H1 (cell line): ENCODE measurements at regions not wholly inside any gene's neighbourhood (a gene's known extent, or its start where the extent isn't known, plus 50 kb on each side); places are given as distances from the start of the nearest gene placed in this dataset.

Source experiments
- CTCF ChIA-PET: fragments of 300-600 bp; sonication (Branson Sonifier 250); formaldehyde crosslinking; loops from one replicate; lab custom pipeline; 2021; ENCODE audit not compliant: partially characterized antibody; lab: Charles Lee
- POLR2A ChIA-PET: fragments of 300-600 bp; sonication (Branson Sonifier 250); formaldehyde crosslinking; loops from one replicate; lab custom pipeline; 2021; ENCODE audit warnings: inconsistent platforms; ENCODE audit not compliant: partially characterized antibody; lab: Charles Lee
- DNase-seq, 2 experiments: peaks; one replicate each; pipeline versions ENCODE4 v3.0.0 to v3.0.0-alpha.2; 2010 to 2022; ENCODE audit warnings: low spot score in 2 of 2, low read depth in 1 of 2, mixed read lengths in 1 of 2
- FAIRE-seq: peaks from 2 replicates; lab custom pipeline; 2011; peaks lifted over from hg19 to GRCh38; lab: Jason Lieb, UNC
- H2AFZ ChIP-seq: 2 replicates; pipeline ENCODE4 v1.8.1; 2012; ENCODE audit warnings: low read length, inconsistent platforms
- H2AK5ac ChIP-seq: 2 replicates; pipeline ENCODE4 v1.6.1; 2013; ENCODE audit warnings: low read depth, low read length
- H2BK120ac ChIP-seq: replicated peaks from 2 replicates; pipeline ENCODE3; 2013; ENCODE audit warnings: low read depth, low read length, inconsistent platforms
- H2BK12ac ChIP-seq: 2 replicates; pipeline ENCODE4 v1.6.1; 2013; ENCODE audit warnings: low read depth, low read length
- H2BK15ac ChIP-seq: 2 replicates; pipeline ENCODE4 v1.6.1; 2013; ENCODE audit warnings: low read length
- H2BK20ac ChIP-seq: 2 replicates; pipeline ENCODE4 v1.6.1; 2013; ENCODE audit warnings: low read length
- H2BK5ac ChIP-seq: 2 replicates; pipeline ENCODE4 v1.6.1; 2013; ENCODE audit warnings: low read depth, low read length
- H3K14ac ChIP-seq: 2 replicates; pipeline ENCODE4 v1.6.1; 2013; ENCODE audit warnings: inconsistent platforms; ENCODE audit not compliant: insufficient read length
- H3K18ac ChIP-seq: 2 replicates; pipeline ENCODE4 v1.6.1; 2013; ENCODE audit warnings: low read length; ENCODE audit errors: extremely low read depth
- H3K23ac ChIP-seq: 2 replicates; pipeline ENCODE4 v1.6.1; 2013; ENCODE audit warnings: inconsistent platforms; ENCODE audit not compliant: insufficient read length
- H3K23me2 ChIP-seq: 2 replicates; pipeline ENCODE4 v1.6.1; 2013; ENCODE audit warnings: low read depth, low read length
- H3K27ac ChIP-seq: 2 replicates; pipeline ENCODE4 v1.6.1; 2011; ENCODE audit warnings: low read depth, low read length, inconsistent platforms
- H3K27me3 ChIP-seq, 4 experiments: replicated peaks in 1 of 4; 1 replicate in 1 of 4; 2 replicates in 3 of 4; pipeline versions ENCODE4 v1.6.1 to v1.8.1; 2011 to 2013; ENCODE audit warnings: low read length in 3 of 4, mild to moderate bottlenecking in 3 of 4, inconsistent platforms in 2 of 4, mixed read lengths in 2 of 4, moderate library complexity in 1 of 4; ENCODE audit not compliant: control insufficient read depth in 3 of 4, insufficient read depth in 3 of 4; ENCODE audit errors: extremely low read depth in 1 of 4
- H3K36me3 ChIP-seq, 4 experiments: 2 replicates each; pipeline versions ENCODE4 v1.6.1 to v1.8.1; 2011 to 2013; ENCODE audit warnings: mild to moderate bottlenecking in 4 of 4, low read length in 3 of 4, moderate library complexity in 2 of 4, control low read depth in 1 of 4, inconsistent platforms in 1 of 4; ENCODE audit not compliant: insufficient read depth in 4 of 4, control insufficient read depth in 2 of 4
- H3K4ac ChIP-seq: replicated peaks from 2 replicates; pipeline ENCODE3; 2013; ENCODE audit warnings: low read length, low read depth, mixed read lengths, inconsistent platforms; ENCODE audit not compliant: insufficient read length
- H3K4me1 ChIP-seq, 4 experiments: replicated peaks in 1 of 4; 1 replicate in 1 of 4; 2 replicates in 3 of 4; pipeline versions ENCODE4 v1.6.1 to v1.8.1; 2011 to 2013; ENCODE audit warnings: low read length in 3 of 4, inconsistent platforms in 2 of 4, mixed read lengths in 1 of 4; ENCODE audit not compliant: insufficient read depth in 4 of 4, control insufficient read depth in 3 of 4
- H3K4me2 ChIP-seq, 2 experiments: 2 replicates each; pipeline versions ENCODE4 v1.6.1 to v1.8.1; 2011 to 2013; ENCODE audit warnings: low read depth in 2 of 2, low read length in 2 of 2, control low read depth in 1 of 2, inconsistent platforms in 1 of 2, mild to moderate bottlenecking in 1 of 2; ENCODE audit not compliant: insufficient read depth in 1 of 2
- H3K4me3 ChIP-seq, 4 experiments: fragments of 200-600, 300-600 bp in 1 of 4; sonication (generic), shearing (Covaris generic), sonication (Bioruptor Twin) in 1 of 4; 2 replicates each; pipeline versions ENCODE4 v1.5.1 to v1.8.1; 2011 to 2016; ENCODE audit warnings: low read length in 4 of 4, low read depth in 3 of 4, control low read depth in 2 of 4, inconsistent platforms in 2 of 4, mild to moderate bottlenecking in 2 of 4, mixed read lengths in 1 of 4, moderate library complexity in 1 of 4; ENCODE audit not compliant: insufficient read depth in 2 of 4; ENCODE audit errors: extremely low read depth in 1 of 4
- H3K56ac ChIP-seq: replicated peaks from 2 replicates; pipeline ENCODE3; 2013; ENCODE audit warnings: low read depth, mild to moderate bottlenecking, mixed read lengths, low read length, inconsistent platforms; ENCODE audit not compliant: insufficient read length
- H3K79me1 ChIP-seq: 2 replicates; pipeline ENCODE4 v1.6.1; 2013; ENCODE audit warnings: low read depth, low read length, control low read depth
- H3K79me2 ChIP-seq, 2 experiments: 2 replicates each; pipeline versions ENCODE4 v1.6.1 to v1.8.1; 2012 to 2013; ENCODE audit warnings: low read length in 2 of 2, mild to moderate bottlenecking in 2 of 2, inconsistent platforms in 1 of 2; ENCODE audit not compliant: insufficient read depth in 2 of 2, control insufficient read depth in 1 of 2
- H3K9ac ChIP-seq, 4 experiments: replicated peaks in 1 of 4; 1 replicate in 1 of 4; 2 replicates in 3 of 4; pipeline versions ENCODE4 v1.6.1 to v1.8.1; 2011 to 2013; ENCODE audit warnings: low read depth in 3 of 4, low read length in 3 of 4, control low read depth in 2 of 4, mild to moderate bottlenecking in 2 of 4, moderate library complexity in 2 of 4, inconsistent platforms in 1 of 4; ENCODE audit errors: extremely low read depth in 1 of 4
- H3K9me3 ChIP-seq, 2 experiments: 2 replicates each; pipeline versions ENCODE4 v1.6.1 to v1.8.1; 2012 to 2013; ENCODE audit warnings: mild to moderate bottlenecking in 2 of 2, moderate library complexity in 2 of 2, control low read depth in 1 of 2, inconsistent platforms in 1 of 2, low read depth in 1 of 2, low read length in 1 of 2, mixed read lengths in 1 of 2; ENCODE audit not compliant: insufficient read depth in 2 of 2
- H4K20me1 ChIP-seq, 2 experiments: replicated peaks in 1 of 2; 2 replicates each; pipeline versions ENCODE3 to v1.8.1; 2011 to 2013; ENCODE audit warnings: inconsistent platforms in 2 of 2, low read length in 2 of 2, mild to moderate bottlenecking in 1 of 2; ENCODE audit not compliant: insufficient read depth in 2 of 2, control insufficient read depth in 1 of 2
- H4K5ac ChIP-seq: 2 replicates; pipeline ENCODE4 v1.6.1; 2013; ENCODE audit warnings: low read length, low read depth, mixed read lengths, inconsistent platforms; ENCODE audit not compliant: insufficient read length
- H4K8ac ChIP-seq: 2 replicates; pipeline ENCODE4 v1.8.0; 2013; ENCODE audit warnings: mild to moderate bottlenecking, moderate library complexity, low read length, inconsistent platforms; ENCODE audit not compliant: insufficient read depth; ENCODE audit errors: extremely low read depth
- H4K91ac ChIP-seq: replicated peaks from 2 replicates; pipeline ENCODE3; 2013; ENCODE audit warnings: low read length, mixed read lengths, inconsistent platforms; ENCODE audit not compliant: insufficient read length
- RBBP5 ChIP-seq: IDR thresholded peaks from 2 replicates; pipeline ENCODE4 v1.7.1; 2012; ENCODE audit warnings: low read depth, mild to moderate bottlenecking, inconsistent platforms, low read length, moderate library complexity, borderline replicate concordance
- RXRA ChIP-seq: IDR thresholded peaks from 2 replicates; pipeline ENCODE4 v1.6.1; 2011; ENCODE audit warnings: low read depth, mild to moderate bottlenecking, low read length, moderate library complexity; ENCODE audit not compliant: insufficient read depth
- SIN3A ChIP-seq, 2 experiments: IDR thresholded peaks in 1 of 2; conservative IDR thresholded peaks in 1 of 2; 2 replicates each; pipeline ENCODE4 v1.6.1; 2011 to 2012; ENCODE audit warnings: low read length in 2 of 2, improper control_type of control experiment in 1 of 2, low read depth in 1 of 2, mild to moderate bottlenecking in 1 of 2
- USF2 ChIP-seq: IDR thresholded peaks from 2 replicates; pipeline ENCODE4 v1.6.1; 2011; ENCODE audit warnings: low read length, improper control_type of control experiment
- WGBS, 2 experiments: shearing (Covaris generic) in 1 of 2; methylation state at CpG; one replicate each; pipeline versions ENCODE4 v1.1.6 to v1.1.7; 2013 to 2015; ENCODE audit warnings: low lambda C conversion rate in 2 of 2, mixed read lengths in 2 of 2, inconsistent platforms in 1 of 2, low coverage in 1 of 2, missing lambda C conversion rate in 1 of 2; ENCODE audit not compliant: insufficient replicate concordance in 2 of 2, insufficient coverage in 1 of 2, insufficient read length in 1 of 2; ENCODE audit errors: extremely low coverage in 1 of 2, missing lambda C conversion rate in 1 of 2; 5-methylcytosine and 5-hydroxymethylcytosine counted together

- Histone ChIP-seq H4K91ac (no peak overlapping the region), H3K27me3 (no peaks in the 10 kb centered on the region), H4K8ac (no peak overlapping the region), H2BK120ac (no peak overlapping the region), H3K23me2 (no peaks in the 10 kb centered on the region), H3K79me1 (no peaks in the 10 kb centered on the region), H3K9ac (no peak overlapping the region), H3K4me3 (no peak overlapping the region), H3K23ac (no peak overlapping the region), H2AFZ (no peak overlapping the region), H2AK5ac (no peak overlapping the region), H2BK20ac (no peak overlapping the region), H3K36me3 (no peaks in the 10 kb centered on the region), H3K79me2 (no peaks in the 10 kb centered on the region), H3K56ac (no peak overlapping the region), H4K20me1 (no peaks in the 10 kb centered on the region), H2BK12ac (no peak overlapping the region), H2BK5ac (no peak overlapping the region), H3K18ac (no peak overlapping the region), H3K4ac (no peak overlapping the region), H4K5ac (no peak overlapping the region), H3K9me3 (no peaks in the 10 kb centered on the region), H3K4me1 (peaks cover 0 to 12% (median 12%) of the 10 kb centered on the region in 4 experiments; a peak in 4 of 7 replicates), H3K4me2 (no peak overlapping the region), H3K14ac (no peak overlapping the region), H3K27ac (no peak overlapping the region), H2BK15ac (no peak overlapping the region)
- FAIRE-seq: no peak
- ChIA-PET CTCF (no interaction called here), POLR2A (no interaction called here)
- WGBS, 2 experiments: 82% methylated on average over 4 of the region's 4 CpGs; no CpG with 5 or more reads in 1 of the 2 experiments
- TF ChIP-seq RBBP5: no peak
- TF ChIP-seq USF2: no peak
- TF ChIP-seq SIN3A (conservative IDR thresholded peaks at IDR 0.05 in 1 of 2, IDR thresholded peaks at IDR 0.05 in 1 of 2; ENCODE audit: low read depth in 1 of 2, low read length in 2 of 2): no peak
- TF ChIP-seq RXRA: no peak
- DNase-seq: no peak
Measured at GRCh38 chrX:39728025-39728424, 369.7 kb downstream of the BCOR start.
